Esophagus muscularis mucosa (tissue), 4 donors: ENCODE measurements at regions not wholly inside any gene's neighbourhood (a gene's known extent, or its start where the extent isn't known, plus 50 kb on each side); places are given as distances from the start of the nearest gene placed in this dataset.

Source experiments
- DNase-seq: peaks from one replicate; pipeline ENCODE4 v3.0.0-alpha.2; 2017; ENCODE audit errors: extremely low spot score
- H3K27ac ChIP-seq, 4 donors: fragments of 200-600 bp; sonication (generic); replicated peaks in 1 of 4; 1 replicate in 3 of 4; 2 replicates in 1 of 4; pipeline ENCODE4 v1.5.1; 2016 to 2019; ENCODE audit warnings: mild to moderate bottlenecking in 1 of 4
- H3K27me3 ChIP-seq, 4 donors: fragments of 200-600 bp; sonication (generic); one replicate each; pipeline versions ENCODE4 v1.5.1 to v1.6.0; 2016 to 2019
- H3K36me3 ChIP-seq, 4 donors: fragments of 200-600 bp; sonication (generic); one replicate each; pipeline ENCODE4 v1.5.1; 2016 to 2019
- H3K4me1 ChIP-seq, 4 donors: fragments of 200-600 bp; sonication (generic); one replicate each; pipeline ENCODE4 v1.5.1; 2016 to 2019
- H3K4me3 ChIP-seq, 4 donors: fragments of 200-600 bp; sonication (generic); 1 replicate in 2 of 4; 2 replicates in 2 of 4; pipeline ENCODE4 v1.5.1; 2016 to 2019; ENCODE audit warnings: mild to moderate bottlenecking in 4 of 4, moderate library complexity in 1 of 4
- H3K9me3 ChIP-seq, 4 donors: fragments of 200-600 bp; sonication (generic); 1 replicate in 3 of 4; 2 replicates in 1 of 4; pipeline ENCODE4 v1.5.1; 2016 to 2019
- CTCF ChIP-seq, 3 experiments: fragments of 200-600 bp in 2 of 3; fragments of 450-650 bp in 1 of 3; sonication (generic) in 2 of 3; IDR thresholded peaks; one replicate each; pipeline ENCODE4 v1.5.1; 2017 to 2019; ENCODE audit warnings: antibody characterized with exemption in 3 of 3, mild to moderate bottlenecking in 2 of 3, moderate library complexity in 1 of 3
- EP300 ChIP-seq: sonication (generic); formaldehyde crosslinking; IDR thresholded peaks from one replicate; pipeline ENCODE4 v1.6.1; 2017; ENCODE audit warnings: antibody characterized with exemption
- POLR2A ChIP-seq: fragments of 450-650 bp; IDR thresholded peaks from one replicate; pipeline ENCODE4 v1.6.1; 2017; ENCODE audit warnings: antibody characterized with exemption, moderate library complexity, mild to moderate bottlenecking, low read depth
- POLR2AphosphoS5 ChIP-seq, 2 donors: sonication (generic); formaldehyde crosslinking; IDR thresholded peaks; one replicate each; pipeline ENCODE4 v1.6.1; 2017; ENCODE audit warnings: antibody characterized with exemption in 2 of 2
- WGBS: methylation state at CpG from one replicate; pipeline ENCODE4 v1.1.5; 2018; 5-methylcytosine and 5-hydroxymethylcytosine counted together
- intact Hi-C: fragments of 100-400 bp; cut with DNase I; formaldehyde crosslinking; loops from one replicate; pipeline ENCODE4 v1.15.1; 2023

- TF ChIP-seq POLR2A (no peak), POLR2AphosphoS5 (IDR thresholded peaks at IDR 0.05) (peak; percentile 6 to 26)
- no peak for DNase-seq
- Histone ChIP-seq H3K9me3 (no peaks in the 10 kb centered on the region), H3K36me3 (no peaks in the 10 kb centered on the region), H3K4me3 (no peak overlapping the region), H3K27ac (peak overlapping the region in 2 of 4 donors; percentile 31 to 38), H3K27me3 (no peaks in the 10 kb centered on the region), H3K4me1 (peaks cover 10 to 24% (median 14%) of the 10 kb centered on the region in 4 donors)
- intact Hi-C loops = no loop called here
- WGBS = 47% methylated on average over 6 of the region's 6 CpGs
These were observed 115.1 kb downstream of the PALM2AKAP2 start for GRCh38 chr9:109894921-109895758.

- Histone ChIP-seq H3K4me3 (no peak overlapping the region), H3K4me1 (peaks cover 6 to 30% (median 8%) of the 10 kb centered on the region in 4 donors), H3K27ac (no peak overlapping the region), H3K36me3 (no peaks in the 10 kb centered on the region), H3K27me3 (no peaks in the 10 kb centered on the region), H3K9me3 (no peaks in the 10 kb centered on the region)
- DNase-seq = no peak
- TF ChIP-seq EP300 (no peak), POLR2AphosphoS5 (IDR thresholded peaks at IDR 0.05) (no peak), POLR2A (no peak), CTCF (IDR thresholded peaks at IDR 0.05) (no peak)
- WGBS = 66% methylated on average over 2 of the region's 3 CpGs
- intact Hi-C loops = loop anchor here (5.0 kb wide), 1 partner anchor 316 kb away; no protein-coding TSS in a partner anchor
These were observed 121.2 kb downstream of the PALM2AKAP2 start for GRCh38 chr9:109901201-109901600.

GRCh38 chr9:109903515-109904138, 123.6 kb downstream of the PALM2AKAP2 start:
- Histone ChIP-seq H3K27ac (no peak overlapping the region), H3K4me3 (no peak overlapping the region), H3K27me3 (no peaks in the 10 kb centered on the region), H3K36me3 (no peaks in the 10 kb centered on the region), H3K9me3 (no peaks in the 10 kb centered on the region), H3K4me1 (peaks cover 7 to 34% (median 14%) of the 10 kb centered on the region in 4 donors)
- intact Hi-C loops = loop anchor here (2.0 to 5.0 kb wide), 3 partner anchors 155 to 314 kb away; no protein-coding TSS in a partner anchor
- TF ChIP-seq EP300 = no peak
- TF ChIP-seq CTCF (IDR thresholded peaks at IDR 0.05) = peak; percentile 76 to 79 (median 78)
- no peak for TF ChIP-seq POLR2AphosphoS5 (IDR thresholded peaks at IDR 0.05)
- no peak for TF ChIP-seq POLR2A
- no peak for DNase-seq
- WGBS = 4% methylated on average over 2 of the region's 2 CpGs

GRCh38 chr9:109904666-109905065, 124.7 kb downstream of the PALM2AKAP2 start:
- Histone ChIP-seq H3K9me3 (no peaks in the 10 kb centered on the region), H3K27me3 (no peaks in the 10 kb centered on the region), H3K36me3 (no peaks in the 10 kb centered on the region), H3K4me1 (peaks cover 8 to 42% (median 14%) of the 10 kb centered on the region in 4 donors), H3K27ac (no peak overlapping the region), H3K4me3 (no peak overlapping the region)
- no peak for DNase-seq
- intact Hi-C loops = loop anchor here (2.0 to 5.0 kb wide), 2 partner anchors 248 to 313 kb away; no protein-coding TSS in a partner anchor
- WGBS = 65% methylated on average over 5 of the region's 5 CpGs
- no peak for TF ChIP-seq POLR2AphosphoS5 (IDR thresholded peaks at IDR 0.05)
- TF ChIP-seq POLR2A = no peak
- TF ChIP-seq CTCF (IDR thresholded peaks at IDR 0.05) = no peak
- no peak for TF ChIP-seq EP300

GRCh38 chr9:109905472-109905871, 125.5 kb downstream of the PALM2AKAP2 start:
- WGBS = 95% methylated on average over 7 of the region's 9 CpGs
- Histone ChIP-seq H3K4me3 (no peak overlapping the region), H3K36me3 (no peaks in the 10 kb centered on the region), H3K9me3 (no peaks in the 10 kb centered on the region), H3K4me1 (peaks cover 9 to 50% (median 16%) of the 10 kb centered on the region in 4 donors), H3K27ac (no peak overlapping the region), H3K27me3 (no peaks in the 10 kb centered on the region)
- intact Hi-C loops = loop anchor here (2.0 kb wide), 1 partner anchor 247 kb away; no protein-coding TSS in a partner anchor
- no peak for DNase-seq
- no peak for TF ChIP-seq POLR2A
- no peak for TF ChIP-seq POLR2AphosphoS5 (IDR thresholded peaks at IDR 0.05)
- TF ChIP-seq CTCF (IDR thresholded peaks at IDR 0.05) = no peak
- TF ChIP-seq EP300 = no peak
